ENCODE measurements at regions not wholly inside any gene's neighbourhood (a gene's known extent, or its start where the extent isn't known, plus 50 kb on each side); places are given as distances from the start of the nearest gene placed in this dataset.

DNA sequence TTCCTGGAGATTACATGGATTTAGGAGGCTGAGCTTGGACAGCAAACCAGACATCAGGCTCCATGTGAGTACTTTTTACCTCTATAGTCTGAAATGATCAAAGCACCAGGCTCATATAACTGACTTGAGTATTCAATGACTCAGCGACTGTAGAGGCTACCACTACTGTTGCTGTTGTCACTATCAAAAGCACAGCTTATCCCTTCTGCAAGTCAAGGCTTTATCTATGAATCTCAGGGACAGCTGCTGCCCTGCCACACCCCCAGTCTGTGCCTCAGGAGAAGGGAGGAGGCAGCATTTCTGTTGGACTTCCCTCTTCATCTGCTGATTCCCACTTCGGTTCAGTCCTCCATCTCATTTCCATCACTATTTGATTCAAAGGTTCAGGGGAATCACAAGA, 80.5 kb upstream of the CNR1 start:
- no peak overlapping the region for H3K9ac ChIP-seq (ENCODE audit: low read length)
- no peaks in the 10 kb centered on the region for H4K20me1 ChIP-seq (ENCODE audit: low read depth, low read length)
- no peak overlapping the region for H3K4me3 ChIP-seq (ENCODE audit: insufficient read depth, low read length, poor library complexity, severe bottlenecking)
- H3K9me2 ChIP-seq (replicated peaks; ENCODE audit: insufficient read depth, low read length): no peaks in the 10 kb centered on the region
- TF ChIP-seq EZH2phosphoT487 (conservative IDR thresholded peaks at IDR 0.05; ENCODE audit: low read length) (no peak), CTCF (IDR thresholded peaks at IDR 0.05; ENCODE audit: insufficient read depth, low read length, poor library complexity, severe bottlenecking) (no peak)
- no peaks in the 10 kb centered on the region for H3K36me3 ChIP-seq (ENCODE audit: low read length)
- no peaks in the 10 kb centered on the region for H3K9me3 ChIP-seq (ENCODE audit: insufficient read depth, low read length)
- no peak overlapping the region for H3K27ac ChIP-seq (ENCODE audit: low read depth, low read length)
- no peaks in the 10 kb centered on the region for H3F3A ChIP-seq (ENCODE audit: insufficient read depth)
- no peaks in the 10 kb centered on the region for H3K27me3 ChIP-seq (ENCODE audit: low read length)
- no peaks in the 10 kb centered on the region for H3K79me2 ChIP-seq (ENCODE audit: insufficient read depth, low read length)
- H2AFZ ChIP-seq (ENCODE audit: low read depth, low read length, severe bottlenecking): no peak overlapping the region
- H3K4me2 ChIP-seq (ENCODE audit: low read depth, low read length, poor library complexity, severe bottlenecking): no peak overlapping the region

DNA sequence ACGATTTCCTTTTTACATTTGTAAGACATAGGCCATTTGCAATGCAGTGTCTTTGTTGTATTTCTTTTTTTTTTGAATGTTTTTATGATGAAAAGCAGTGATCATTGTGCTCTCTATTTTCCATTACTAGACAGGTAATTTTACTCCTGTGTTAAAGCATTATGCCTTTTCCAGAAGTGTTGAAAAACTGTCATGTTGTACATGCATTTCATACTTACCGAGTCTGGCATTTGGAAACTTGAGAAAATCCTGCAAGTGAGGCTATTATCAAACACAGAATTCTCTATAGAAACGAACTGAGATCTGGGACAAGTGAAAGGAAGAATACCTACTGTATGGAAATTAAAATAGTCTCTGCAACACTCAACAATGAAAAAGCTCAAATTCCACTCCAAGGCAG, 78.6 kb upstream of the CNR1 start:
- Histone ChIP-seq H2AFZ (ENCODE audit: low read depth, low read length, severe bottlenecking) (no peak overlapping the region), H3K9me2 (replicated peaks; ENCODE audit: insufficient read depth, low read length) (no peaks in the 10 kb centered on the region), H3F3A (ENCODE audit: insufficient read depth) (no peaks in the 10 kb centered on the region), H3K79me2 (ENCODE audit: insufficient read depth, low read length) (no peaks in the 10 kb centered on the region), H3K36me3 (ENCODE audit: low read length) (no peaks in the 10 kb centered on the region), H3K9me3 (ENCODE audit: insufficient read depth, low read length) (no peaks in the 10 kb centered on the region), H3K4me3 (ENCODE audit: insufficient read depth, low read length, poor library complexity, severe bottlenecking) (no peak overlapping the region), H3K27me3 (ENCODE audit: low read length) (no peaks in the 10 kb centered on the region), H4K20me1 (ENCODE audit: low read depth, low read length) (no peaks in the 10 kb centered on the region), H3K9ac (ENCODE audit: low read length) (no peak overlapping the region), H3K27ac (ENCODE audit: low read depth, low read length) (no peak overlapping the region), H3K4me2 (ENCODE audit: low read depth, low read length, poor library complexity, severe bottlenecking) (no peak overlapping the region)
- TF ChIP-seq EZH2phosphoT487 (conservative IDR thresholded peaks at IDR 0.05; ENCODE audit: low read length) (no peak), CTCF (IDR thresholded peaks at IDR 0.05; ENCODE audit: insufficient read depth, low read length, poor library complexity, severe bottlenecking) (no peak)

DNA sequence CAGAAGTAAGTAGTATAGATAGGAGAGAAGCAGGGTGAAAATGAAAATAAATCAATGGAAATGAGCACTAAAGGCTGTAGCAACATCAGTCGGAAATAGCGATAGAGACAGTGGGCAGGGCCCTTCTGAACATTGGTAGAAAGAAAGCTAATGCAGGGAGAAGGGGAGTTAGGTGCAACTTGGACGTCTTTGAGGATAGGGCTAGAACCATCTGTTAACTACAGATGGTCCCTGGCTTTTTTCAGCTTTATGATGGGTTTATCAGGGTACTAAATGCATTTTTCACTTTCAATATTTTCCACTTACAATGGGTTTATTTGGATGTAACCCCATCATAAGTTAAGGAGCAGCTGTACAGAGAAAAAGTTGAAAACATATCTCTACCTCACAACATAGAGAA, 72.8 kb upstream of the CNR1 start:
- Histone ChIP-seq H4K20me1 (ENCODE audit: low read depth, low read length) (no peaks in the 10 kb centered on the region), H3K36me3 (ENCODE audit: low read length) (no peaks in the 10 kb centered on the region), H3K27me3 (ENCODE audit: low read length) (no peaks in the 10 kb centered on the region), H3K79me2 (ENCODE audit: insufficient read depth, low read length) (no peaks in the 10 kb centered on the region), H3K9ac (ENCODE audit: low read length) (no peak overlapping the region), H3K4me2 (ENCODE audit: low read depth, low read length, poor library complexity, severe bottlenecking) (no peak overlapping the region), H3K9me3 (ENCODE audit: insufficient read depth, low read length) (no peaks in the 10 kb centered on the region), H3K9me2 (replicated peaks; ENCODE audit: insufficient read depth, low read length) (no peaks in the 10 kb centered on the region), H3K27ac (ENCODE audit: low read depth, low read length) (no peak overlapping the region), H3F3A (ENCODE audit: insufficient read depth) (no peaks in the 10 kb centered on the region), H2AFZ (ENCODE audit: low read depth, low read length, severe bottlenecking) (no peak overlapping the region), H3K4me3 (ENCODE audit: insufficient read depth, low read length, poor library complexity, severe bottlenecking) (no peak overlapping the region)
- no peak for TF ChIP-seq EZH2phosphoT487 (conservative IDR thresholded peaks at IDR 0.05; ENCODE audit: low read length)
- no peak for TF ChIP-seq CTCF (IDR thresholded peaks at IDR 0.05; ENCODE audit: insufficient read depth, low read length, poor library complexity, severe bottlenecking)

GRCh38 chr6:88238065-88238464, 71.9 kb upstream of the CNR1 start:
- no peaks in the 10 kb centered on the region for H3K9me2 ChIP-seq (replicated peaks; ENCODE audit: insufficient read depth, low read length)
- no peak overlapping the region for H3K9ac ChIP-seq (ENCODE audit: low read length)
- no peaks in the 10 kb centered on the region for H3K27me3 ChIP-seq (ENCODE audit: low read length)
- no peaks in the 10 kb centered on the region for H3F3A ChIP-seq (ENCODE audit: insufficient read depth)
- no peak overlapping the region for H3K4me2 ChIP-seq (ENCODE audit: low read depth, low read length, poor library complexity, severe bottlenecking)
- TF ChIP-seq CTCF (IDR thresholded peaks at IDR 0.05; ENCODE audit: insufficient read depth, low read length, poor library complexity, severe bottlenecking) (peak; percentile 79), EZH2phosphoT487 (conservative IDR thresholded peaks at IDR 0.05; ENCODE audit: low read length) (no peak)
- H3K36me3 ChIP-seq (ENCODE audit: low read length): no peaks in the 10 kb centered on the region
- H3K27ac ChIP-seq (ENCODE audit: low read depth, low read length): no peak overlapping the region
- H2AFZ ChIP-seq (ENCODE audit: low read depth, low read length, severe bottlenecking): no peak overlapping the region
- H4K20me1 ChIP-seq (ENCODE audit: low read depth, low read length): no peaks in the 10 kb centered on the region
- no peaks in the 10 kb centered on the region for H3K79me2 ChIP-seq (ENCODE audit: insufficient read depth, low read length)
- H3K9me3 ChIP-seq (ENCODE audit: insufficient read depth, low read length): peaks cover 1% of the 10 kb centered on the region; the same call in 1 of the 2 replicates
- no peak overlapping the region for H3K4me3 ChIP-seq (ENCODE audit: insufficient read depth, low read length, poor library complexity, severe bottlenecking)
